Anterior cingulate cortex (tissue), 58 donors: ENCODE measurements at regions not wholly inside any gene's neighbourhood (a gene's known extent, or its start where the extent isn't known, plus 50 kb on each side); places are given as distances from the start of the nearest gene placed in this dataset.

Experiments used
- DNase-seq, 58 donors: peaks; one replicate each; lab custom pipeline; 2025; lab: John Stamatoyannopoulos, UW

GRCh38 chr18:53937037-53937436 is 287.4 kb downstream of the MBD2 start:
- no peak for DNase-seq

DNA sequence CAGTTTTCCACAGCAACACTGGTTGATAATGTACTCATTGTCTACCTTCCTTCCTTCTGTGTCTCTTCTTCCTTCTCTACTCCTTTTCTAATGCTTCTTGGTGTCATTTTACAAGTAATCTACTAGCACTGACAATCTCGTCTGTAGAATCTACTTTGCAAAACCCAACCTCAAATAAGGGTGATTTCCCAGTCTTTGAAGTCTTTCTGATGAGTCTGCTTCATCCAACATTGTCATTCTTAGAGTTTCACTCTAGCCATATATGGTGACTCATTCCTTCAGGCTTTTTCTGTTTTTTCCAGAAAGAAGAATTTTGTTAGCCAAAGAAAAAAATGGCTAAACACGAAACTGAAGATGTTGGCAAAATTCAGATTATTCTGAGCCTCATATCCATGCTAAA is 288.7 kb downstream of the MBD2 start:
- no peak for DNase-seq

GRCh38 chr18:53935399-53935798 is 289.1 kb downstream of the MBD2 start:
- no peak for DNase-seq

- no peak for DNase-seq
These were observed 304.0 kb downstream of the MBD2 start for GRCh38 chr18:53920312-53921075.

DNA sequence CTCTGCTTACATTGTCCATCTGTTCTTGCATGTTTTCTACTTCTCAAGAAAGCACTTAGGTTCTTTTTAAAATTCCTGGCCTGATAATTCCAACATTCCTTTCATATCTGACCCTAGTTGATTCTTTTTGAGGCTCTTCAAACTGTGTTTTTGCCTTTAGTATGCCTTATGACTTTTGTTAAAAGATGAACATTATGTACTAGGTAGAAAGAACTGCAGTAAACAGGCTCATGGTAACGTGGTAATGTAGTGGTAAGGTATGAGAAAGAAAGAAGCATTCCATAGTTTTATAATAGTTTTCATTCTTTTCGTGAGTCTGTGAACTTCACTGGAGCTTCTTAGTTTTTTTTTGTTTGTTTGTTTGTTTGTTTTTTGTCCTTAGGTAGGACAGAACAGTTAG is 306.4 kb downstream of the MBD2 start:
- DNase-seq: no peak

- DNase-seq: peak in 13 of 58 donors; percentile 0 to 30 (median 9)
These were observed 313.3 kb downstream of the MBD2 start for GRCh38 chr18:53911200-53911599.

DNA sequence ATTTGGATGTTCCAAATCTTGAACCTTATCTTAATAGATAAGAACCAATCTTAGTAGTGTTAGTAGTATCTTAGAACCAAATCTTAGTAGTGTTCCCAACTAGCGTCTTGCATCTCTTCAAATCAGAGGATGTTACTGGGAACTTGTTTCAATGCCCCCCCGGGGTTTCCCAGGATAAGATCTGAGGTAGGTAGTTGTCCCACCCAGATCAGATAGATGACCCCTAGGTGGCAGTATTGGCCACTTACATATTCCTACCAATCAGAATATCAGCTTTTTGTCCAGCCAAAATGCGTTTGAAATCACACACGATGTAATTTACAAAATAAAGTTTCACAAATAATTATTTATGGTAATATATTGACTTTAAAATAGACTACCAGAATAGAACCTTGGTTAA is 314.8 kb downstream of the MBD2 start:
- DNase-seq: no peak

DNA sequence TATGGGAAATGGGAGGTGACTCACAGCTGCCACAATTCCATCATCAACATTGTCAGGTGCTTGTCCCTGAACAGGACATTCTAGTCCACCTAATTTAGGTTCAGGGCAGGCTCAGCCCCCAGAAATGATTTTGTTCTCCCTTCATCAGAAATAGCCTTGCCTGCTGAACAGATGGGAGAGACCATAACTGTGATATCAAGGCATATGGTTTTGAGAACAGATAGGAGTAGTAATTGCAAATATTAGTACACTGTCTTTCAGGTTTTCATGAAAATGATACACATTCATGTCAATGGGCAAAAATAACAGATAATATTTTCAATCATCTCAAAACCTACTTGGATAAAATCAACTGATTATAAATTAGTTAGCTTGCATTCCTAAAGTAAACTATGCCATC is 316.5 kb downstream of the MBD2 start:
- DNase-seq: no peak

DNA sequence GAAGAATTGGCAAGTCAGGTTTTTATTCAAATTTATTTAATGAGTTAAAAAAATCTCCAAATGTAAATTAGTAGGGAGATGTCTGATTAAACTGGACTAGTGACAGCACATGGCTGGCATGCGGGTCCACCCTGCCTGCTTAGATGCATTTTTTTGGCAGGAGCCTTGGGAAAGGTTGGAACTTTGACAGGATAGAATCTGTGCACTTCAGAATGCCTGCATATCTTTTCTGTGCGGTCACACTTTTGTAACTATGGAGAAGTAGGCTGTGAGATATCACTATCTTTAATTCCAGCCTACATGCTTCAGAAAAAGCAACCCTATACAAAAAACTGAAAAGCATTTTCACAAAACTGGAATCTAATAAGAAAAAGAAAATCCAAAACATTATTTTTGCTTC is 317.8 kb downstream of the MBD2 start:
- DNase-seq: peak in 31 of 58 donors; percentile 1 to 65 (median 14)

- peak in 1 of 58 donors; percentile 9 for DNase-seq
These were observed 329.6 kb downstream of the MBD2 start for GRCh38 chr18:53894675-53895442.

DNA sequence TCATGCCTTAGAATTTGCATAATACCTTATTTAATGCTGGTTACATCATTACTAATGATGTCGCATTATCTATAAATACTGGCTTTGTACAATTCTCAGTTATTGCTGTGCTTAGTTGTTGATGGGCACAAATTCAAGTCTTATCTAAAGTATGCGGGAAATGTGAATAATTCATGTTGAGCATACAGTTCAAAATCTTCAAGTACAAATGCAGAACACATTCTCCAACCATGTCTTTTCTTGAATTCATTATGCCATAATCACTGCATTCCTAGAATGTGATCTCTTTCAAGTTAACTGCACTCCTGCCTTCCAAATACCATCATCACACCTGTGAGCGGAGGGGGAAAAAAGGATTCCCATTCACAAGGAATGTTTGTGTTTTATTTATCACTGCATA is 337.0 kb downstream of the MBD2 start:
- no peak for DNase-seq

DNA sequence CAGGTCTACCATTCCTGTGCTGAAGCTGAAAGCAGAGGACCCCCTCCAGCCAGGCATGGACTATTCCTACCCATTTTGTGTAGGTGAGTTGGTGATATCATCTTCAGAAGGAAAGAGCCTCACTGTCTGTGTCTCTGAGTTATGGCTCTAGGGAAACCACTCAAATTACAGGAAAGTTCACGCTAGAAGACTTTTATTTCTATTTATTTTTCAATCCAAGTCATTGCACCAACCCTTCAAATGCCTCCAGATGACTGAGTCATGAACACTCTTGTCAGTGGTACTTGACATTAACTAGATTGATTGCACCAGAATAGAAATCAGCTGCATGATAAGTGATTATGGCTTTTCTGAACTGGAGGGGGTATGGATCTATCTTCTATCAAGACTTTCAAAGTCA is 338.4 kb downstream of the MBD2 start:
- no peak for DNase-seq

GRCh38 chr18:53883771-53884170 is 340.7 kb downstream of the MBD2 start:
- DNase-seq: no peak

- no peak for DNase-seq
These were observed 350.4 kb downstream of the MBD2 start for GRCh38 chr18:53874103-53874502.

- no peak for DNase-seq
These were observed 359.7 kb downstream of the MBD2 start for GRCh38 chr18:53864770-53865169.

- DNase-seq: no peak
These were observed 361.5 kb downstream of the MBD2 start for GRCh38 chr18:53862921-53863320.

DNA sequence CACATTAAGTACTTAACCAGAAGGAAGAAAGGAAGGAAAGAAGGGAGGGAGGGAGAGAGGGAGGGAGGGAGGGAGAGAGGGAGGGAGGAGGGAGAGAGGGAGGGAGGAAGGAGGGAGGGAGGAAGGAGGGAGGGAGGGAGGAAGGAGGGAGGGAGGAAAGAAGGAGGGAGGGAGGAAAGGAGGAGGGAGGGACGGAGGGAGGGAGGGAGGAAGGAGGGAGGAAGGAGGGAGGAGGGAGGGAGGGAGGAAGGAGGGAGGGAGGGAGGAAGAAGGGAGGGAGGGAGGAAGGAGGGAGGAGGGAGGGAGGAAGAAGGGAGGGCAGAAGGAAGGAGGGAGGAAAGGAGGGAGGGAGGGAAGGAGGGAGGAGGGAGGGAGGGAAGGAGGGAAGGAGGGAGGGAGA is 363.3 kb downstream of the MBD2 start:
- no peak for DNase-seq

- DNase-seq: no peak
These were observed 364.7 kb downstream of the MBD2 start for GRCh38 chr18:53859764-53860163.

DNA sequence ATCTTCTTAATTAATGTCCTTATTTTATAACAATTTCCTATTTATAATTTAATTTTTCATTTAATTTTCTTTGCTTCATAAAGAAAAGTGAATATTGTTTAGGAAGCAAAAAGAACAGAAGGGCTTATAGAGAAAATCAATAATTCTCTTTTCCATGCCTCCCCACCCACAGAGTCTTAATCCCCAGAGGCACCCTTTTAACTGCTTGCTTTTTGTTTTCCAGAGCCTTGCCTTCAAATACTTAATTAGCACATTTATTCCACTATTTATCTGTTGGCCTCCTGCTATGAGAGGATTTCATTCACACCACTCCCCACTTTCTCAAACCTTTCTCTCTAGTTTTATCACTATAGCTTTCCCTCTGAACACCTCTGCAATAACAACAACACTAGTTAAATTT is 373.6 kb downstream of the MBD2 start:
- DNase-seq: no peak

GRCh38 chr18:53843763-53844162 is 380.7 kb downstream of the MBD2 start:
- no peak for DNase-seq

- no peak for DNase-seq
These were observed 381.2 kb downstream of the MBD2 start for GRCh38 chr18:53843113-53843760.

- DNase-seq: no peak
These were observed 385.7 kb downstream of the MBD2 start for GRCh38 chr18:53838746-53839145.
